ENCODE measurements at regions not wholly inside any gene's neighbourhood (a gene's known extent, or its start where the extent isn't known, plus 50 kb on each side); places are given as distances from the start of the nearest gene placed in this dataset.
"Not testable (repeated sequence)": the region's sequence is repeated elsewhere in the genome, so short reads cannot be mapped to it uniquely, and the experiment has no call there.

GRCh38 chr13:33554919-33555791 lies 262.8 kb upstream of the RFC3 start:
- Histone ChIP-seq H3K36me3 (ENCODE audit: control insufficient read depth, insufficient read depth, low read length) (no peaks in the 10 kb centered on the region), H3K27ac (ENCODE audit: low read depth, low read length) (no peak overlapping the region), H3K9me3 (ENCODE audit: control insufficient read depth, insufficient read depth, low read depth, low read length) (no peaks in the 10 kb centered on the region), H3K9ac (ENCODE audit: low read length) (no peak overlapping the region), H3K27me3 (ENCODE audit: control insufficient read depth, insufficient read depth, low read length) (no peaks in the 10 kb centered on the region), H3K4me1 (ENCODE audit: control insufficient read depth, insufficient read depth, low read length) (no peaks in the 10 kb centered on the region), H3K4me3 (ENCODE audit: low read depth, low read length) (no peak overlapping the region)

- Histone ChIP-seq H3K9me3 (ENCODE audit: control insufficient read depth, insufficient read depth, low read depth, low read length) (no peaks in the 10 kb centered on the region), H3K9ac (ENCODE audit: low read length) (no peak overlapping the region), H3K4me3 (ENCODE audit: low read depth, low read length) (no peak overlapping the region), H3K27me3 (ENCODE audit: control insufficient read depth, insufficient read depth, low read length) (no peaks in the 10 kb centered on the region), H3K36me3 (ENCODE audit: control insufficient read depth, insufficient read depth, low read length) (no peaks in the 10 kb centered on the region), H3K4me1 (ENCODE audit: control insufficient read depth, insufficient read depth, low read length) (no peaks in the 10 kb centered on the region), H3K27ac (ENCODE audit: low read depth, low read length) (no peak overlapping the region)
Measured at GRCh38 chr13:33556828-33557227, 261.1 kb upstream of the RFC3 start.

- Histone ChIP-seq H3K27me3 (ENCODE audit: control insufficient read depth, insufficient read depth, low read length) (no peaks in the 10 kb centered on the region), H3K4me3 (ENCODE audit: low read depth, low read length) (no peak overlapping the region), H3K9ac (ENCODE audit: low read length) (no peak overlapping the region), H3K9me3 (ENCODE audit: control insufficient read depth, insufficient read depth, low read depth, low read length) (no peaks in the 10 kb centered on the region), H3K27ac (ENCODE audit: low read depth, low read length) (no peak overlapping the region), H3K36me3 (ENCODE audit: control insufficient read depth, insufficient read depth, low read length) (no peaks in the 10 kb centered on the region), H3K4me1 (ENCODE audit: control insufficient read depth, insufficient read depth, low read length) (no peaks in the 10 kb centered on the region)
Measured at GRCh38 chr13:33560726-33561125, 257.2 kb upstream of the RFC3 start.

GRCh38 chr13:33561627-33562026 lies 256.3 kb upstream of the RFC3 start:
- Histone ChIP-seq H3K27me3 (ENCODE audit: control insufficient read depth, insufficient read depth, low read length) (no peaks in the 10 kb centered on the region), H3K4me1 (ENCODE audit: control insufficient read depth, insufficient read depth, low read length) (no peaks in the 10 kb centered on the region), H3K9ac (ENCODE audit: low read length) (no peak overlapping the region), H3K9me3 (ENCODE audit: control insufficient read depth, insufficient read depth, low read depth, low read length) (no peaks in the 10 kb centered on the region), H3K27ac (ENCODE audit: low read depth, low read length) (no peak overlapping the region), H3K36me3 (ENCODE audit: control insufficient read depth, insufficient read depth, low read length) (no peaks in the 10 kb centered on the region), H3K4me3 (ENCODE audit: low read depth, low read length) (no peak overlapping the region)

- Histone ChIP-seq H3K36me3 (ENCODE audit: control insufficient read depth, insufficient read depth, low read length) (no peaks in the 10 kb centered on the region), H3K4me3 (ENCODE audit: low read depth, low read length) (no peak overlapping the region), H3K9me3 (ENCODE audit: control insufficient read depth, insufficient read depth, low read depth, low read length) (no peaks in the 10 kb centered on the region), H3K4me1 (ENCODE audit: control insufficient read depth, insufficient read depth, low read length) (no peaks in the 10 kb centered on the region), H3K27ac (ENCODE audit: low read depth, low read length) (no peak overlapping the region), H3K9ac (ENCODE audit: low read length) (no peak overlapping the region), H3K27me3 (ENCODE audit: control insufficient read depth, insufficient read depth, low read length) (no peaks in the 10 kb centered on the region)
Measured at GRCh38 chr13:33571618-33572017, 246.3 kb upstream of the RFC3 start.

- H3K36me3 ChIP-seq (ENCODE audit: control insufficient read depth, insufficient read depth, low read length); H3K27me3 ChIP-seq (ENCODE audit: control insufficient read depth, insufficient read depth, low read length); H3K9ac ChIP-seq (ENCODE audit: low read length); H3K4me1 ChIP-seq (ENCODE audit: control insufficient read depth, insufficient read depth, low read length); H3K9me3 ChIP-seq (ENCODE audit: control insufficient read depth, insufficient read depth, low read depth, low read length); H3K4me3 ChIP-seq (ENCODE audit: low read depth, low read length); H3K27ac ChIP-seq (ENCODE audit: low read depth, low read length): not testable (repeated sequence)
Measured at GRCh38 chr13:33572322-33572721, 245.6 kb upstream of the RFC3 start.

- Histone ChIP-seq H3K27me3 (ENCODE audit: control insufficient read depth, insufficient read depth, low read length) (no peaks in the 10 kb centered on the region), H3K4me1 (ENCODE audit: control insufficient read depth, insufficient read depth, low read length) (no peaks in the 10 kb centered on the region), H3K4me3 (ENCODE audit: low read depth, low read length) (no peak overlapping the region), H3K36me3 (ENCODE audit: control insufficient read depth, insufficient read depth, low read length) (no peaks in the 10 kb centered on the region), H3K9me3 (ENCODE audit: control insufficient read depth, insufficient read depth, low read depth, low read length) (no peaks in the 10 kb centered on the region), H3K27ac (ENCODE audit: low read depth, low read length) (no peak overlapping the region), H3K9ac (ENCODE audit: low read length) (no peak overlapping the region)
Measured at GRCh38 chr13:33575378-33575777, 242.6 kb upstream of the RFC3 start.

GRCh38 chr13:33577007-33577406 lies 240.9 kb upstream of the RFC3 start:
- no peak overlapping the region for H3K27ac ChIP-seq (ENCODE audit: low read depth, low read length)
- no peaks in the 10 kb centered on the region for H3K9me3 ChIP-seq (ENCODE audit: control insufficient read depth, insufficient read depth, low read depth, low read length)
- no peak overlapping the region for H3K9ac ChIP-seq (ENCODE audit: low read length)
- no peaks in the 10 kb centered on the region for H3K27me3 ChIP-seq (ENCODE audit: control insufficient read depth, insufficient read depth, low read length)
- no peaks in the 10 kb centered on the region for H3K36me3 ChIP-seq (ENCODE audit: control insufficient read depth, insufficient read depth, low read length)
- H3K4me3 ChIP-seq (ENCODE audit: low read depth, low read length) = no peak overlapping the region
- no peaks in the 10 kb centered on the region for H3K4me1 ChIP-seq (ENCODE audit: control insufficient read depth, insufficient read depth, low read length)

- no peak overlapping the region for H3K27ac ChIP-seq (ENCODE audit: low read depth, low read length)
- H3K36me3 ChIP-seq (ENCODE audit: control insufficient read depth, insufficient read depth, low read length) = no peaks in the 10 kb centered on the region
- no peaks in the 10 kb centered on the region for H3K9me3 ChIP-seq (ENCODE audit: control insufficient read depth, insufficient read depth, low read depth, low read length)
- H3K9ac ChIP-seq (ENCODE audit: low read length) = no peak overlapping the region
- no peaks in the 10 kb centered on the region for H3K4me1 ChIP-seq (ENCODE audit: control insufficient read depth, insufficient read depth, low read length)
- no peak overlapping the region for H3K4me3 ChIP-seq (ENCODE audit: low read depth, low read length)
- no peaks in the 10 kb centered on the region for H3K27me3 ChIP-seq (ENCODE audit: control insufficient read depth, insufficient read depth, low read length)
Measured at GRCh38 chr13:33578786-33579185, 239.2 kb upstream of the RFC3 start.

GRCh38 chr13:33582121-33582520 lies 235.8 kb upstream of the RFC3 start:
- H3K27ac ChIP-seq (ENCODE audit: low read depth, low read length) = no peak overlapping the region
- H3K9me3 ChIP-seq (ENCODE audit: control insufficient read depth, insufficient read depth, low read depth, low read length) = 0 out of 2 replicates have a peak, but pooled peaks cover 2% of the 10 kb centered on the region
- no peak overlapping the region for H3K9ac ChIP-seq (ENCODE audit: low read length)
- no peak overlapping the region for H3K4me3 ChIP-seq (ENCODE audit: low read depth, low read length)
- H3K36me3 ChIP-seq (ENCODE audit: control insufficient read depth, insufficient read depth, low read length) = no peaks in the 10 kb centered on the region
- H3K4me1 ChIP-seq (ENCODE audit: control insufficient read depth, insufficient read depth, low read length) = no peaks in the 10 kb centered on the region
- no peaks in the 10 kb centered on the region for H3K27me3 ChIP-seq (ENCODE audit: control insufficient read depth, insufficient read depth, low read length)

GRCh38 chr13:33583398-33583797 lies 234.6 kb upstream of the RFC3 start:
- Histone ChIP-seq H3K27ac (ENCODE audit: low read depth, low read length) (no peak overlapping the region), H3K4me1 (ENCODE audit: control insufficient read depth, insufficient read depth, low read length) (no peaks in the 10 kb centered on the region), H3K9me3 (ENCODE audit: control insufficient read depth, insufficient read depth, low read depth, low read length) (0 out of 2 replicates have a peak, but pooled peaks cover 2% of the 10 kb centered on the region)

More at GRCh38 chr13:33583398-33583797, 234.6 kb upstream of the RFC3 start:
- Histone ChIP-seq H3K36me3 (ENCODE audit: control insufficient read depth, insufficient read depth, low read length) (no peaks in the 10 kb centered on the region), H3K27me3 (ENCODE audit: control insufficient read depth, insufficient read depth, low read length) (no peaks in the 10 kb centered on the region), H3K9ac (ENCODE audit: low read length) (no peak overlapping the region), H3K4me3 (ENCODE audit: low read depth, low read length) (no peak overlapping the region)
